Muscle layer of duodenum (tissue), 2 donors: ENCODE measurements at regions not wholly inside any gene's neighbourhood (a gene's known extent, or its start where the extent isn't known, plus 50 kb on each side); places are given as distances from the start of the nearest gene placed in this dataset.

Experiments
- H3K27ac ChIP-seq: one replicate; pipeline ENCODE4 v1.7.0; 2013; ENCODE audit warnings: mild to moderate bottlenecking, low read length
- H3K27me3 ChIP-seq: one replicate; pipeline ENCODE4 v1.7.0; 2013; ENCODE audit warnings: low read depth, mild to moderate bottlenecking, control low read depth, low read length
- H3K36me3 ChIP-seq, 2 donors: one replicate each; pipeline ENCODE4 v1.7.0; 2013; ENCODE audit warnings: low read length in 2 of 2, control low read depth in 1 of 2, mild to moderate bottlenecking in 1 of 2; ENCODE audit not compliant: insufficient read depth in 2 of 2, control insufficient read depth in 1 of 2
- H3K4me1 ChIP-seq, 2 donors: one replicate each; pipeline ENCODE4 v1.7.0; 2013; ENCODE audit warnings: low read length in 2 of 2, mild to moderate bottlenecking in 2 of 2, control low read depth in 1 of 2, moderate library complexity in 1 of 2; ENCODE audit not compliant: insufficient read depth in 2 of 2, control insufficient read depth in 1 of 2
- H3K4me3 ChIP-seq, 2 donors: one replicate each; pipeline ENCODE4 v1.7.0; 2013; ENCODE audit warnings: low read length in 2 of 2, low read depth in 1 of 2, mild to moderate bottlenecking in 1 of 2
- H3K9me3 ChIP-seq, 2 donors: one replicate each; pipeline ENCODE4 v1.7.0; 2013; ENCODE audit warnings: low read length in 2 of 2, control low read depth in 1 of 2, mild to moderate bottlenecking in 1 of 2; ENCODE audit not compliant: control insufficient read depth in 1 of 2
- donor health status: healthy.

GRCh38 chr6:105573138-105573537 is 170.3 kb upstream of the PREP start:
- H3K9me3 ChIP-seq, result no peaks in the 10 kb centered on the region
- no peaks in the 10 kb centered on the region for H3K36me3 ChIP-seq
- H3K4me1 ChIP-seq, result no peaks in the 10 kb centered on the region
- H3K27ac ChIP-seq, result no peak overlapping the region
- H3K27me3 ChIP-seq, result no peaks in the 10 kb centered on the region
- no peak overlapping the region for H3K4me3 ChIP-seq

GRCh38 chr6:105570416-105570815 is 167.5 kb upstream of the PREP start:
- Histone ChIP-seq H3K27me3 (no peaks in the 10 kb centered on the region), H3K27ac (no peak overlapping the region), H3K4me1 (no peaks in the 10 kb centered on the region), H3K4me3 (no peak overlapping the region), H3K36me3 (no peaks in the 10 kb centered on the region), H3K9me3 (no peaks in the 10 kb centered on the region)

- H3K36me3 ChIP-seq, result no peaks in the 10 kb centered on the region
- H3K27me3 ChIP-seq, result no peaks in the 10 kb centered on the region
- no peak overlapping the region for H3K4me3 ChIP-seq
- no peak overlapping the region for H3K27ac ChIP-seq
- H3K4me1 ChIP-seq, result no peaks in the 10 kb centered on the region
- no peaks in the 10 kb centered on the region for H3K9me3 ChIP-seq
These were observed 166.8 kb upstream of the PREP start for GRCh38 chr6:105569706-105570105.

GRCh38 chr6:105568751-105569150 is 165.9 kb upstream of the PREP start:
- H3K4me3 ChIP-seq, result no peak overlapping the region
- no peaks in the 10 kb centered on the region for H3K27me3 ChIP-seq
- no peaks in the 10 kb centered on the region for H3K4me1 ChIP-seq
- no peaks in the 10 kb centered on the region for H3K36me3 ChIP-seq
- H3K9me3 ChIP-seq, result no peaks in the 10 kb centered on the region
- H3K27ac ChIP-seq, result no peak overlapping the region

GRCh38 chr6:105568142-105568541 is 165.3 kb upstream of the PREP start:
- Histone ChIP-seq H3K27me3 (no peaks in the 10 kb centered on the region), H3K4me1 (no peaks in the 10 kb centered on the region), H3K36me3 (no peaks in the 10 kb centered on the region), H3K4me3 (no peak overlapping the region), H3K27ac (no peak overlapping the region), H3K9me3 (no peaks in the 10 kb centered on the region)

GRCh38 chr6:105567140-105567539 is 164.3 kb upstream of the PREP start:
- Histone ChIP-seq H3K27ac (no peak overlapping the region), H3K4me1 (no peaks in the 10 kb centered on the region), H3K36me3 (no peaks in the 10 kb centered on the region), H3K27me3 (no peaks in the 10 kb centered on the region), H3K9me3 (peaks cover 0 to 3% of the 10 kb centered on the region in 2 donors), H3K4me3 (no peak overlapping the region)

- Histone ChIP-seq H3K36me3 (no peaks in the 10 kb centered on the region), H3K27ac (no peak overlapping the region), H3K4me1 (no peaks in the 10 kb centered on the region), H3K4me3 (no peak overlapping the region), H3K27me3 (no peaks in the 10 kb centered on the region), H3K9me3 (peaks cover 0 to 3% of the 10 kb centered on the region in 2 donors)
These were observed 163.6 kb upstream of the PREP start for GRCh38 chr6:105566503-105566902.

GRCh38 chr6:105564121-105564902 is 161.4 kb upstream of the PREP start:
- Histone ChIP-seq H3K27ac (no peak overlapping the region), H3K4me1 (no peaks in the 10 kb centered on the region), H3K36me3 (no peaks in the 10 kb centered on the region), H3K27me3 (no peaks in the 10 kb centered on the region), H3K4me3 (no peak overlapping the region), H3K9me3 (peaks cover 0 to 3% of the 10 kb centered on the region in 2 donors)

- Histone ChIP-seq H3K9me3 (peaks cover 0 to 3% of the 10 kb centered on the region in 2 donors), H3K4me3 (no peak overlapping the region), H3K4me1 (no peaks in the 10 kb centered on the region), H3K27ac (no peak overlapping the region), H3K36me3 (no peaks in the 10 kb centered on the region), H3K27me3 (no peaks in the 10 kb centered on the region)
These were observed 159.1 kb upstream of the PREP start for GRCh38 chr6:105562027-105562426.

- H3K4me1 ChIP-seq, result no peaks in the 10 kb centered on the region
- H3K9me3 ChIP-seq, result peaks cover 0 to 3% of the 10 kb centered on the region in 2 donors
These were observed 158.6 kb upstream of the PREP start for GRCh38 chr6:105561486-105561885.

GRCh38 chr6:105560611-105561066 is 157.8 kb upstream of the PREP start:
- Histone ChIP-seq H3K9me3 (peaks cover 0 to 3% of the 10 kb centered on the region in 2 donors), H3K27me3 (no peaks in the 10 kb centered on the region), H3K4me3 (no peak overlapping the region), H3K36me3 (no peaks in the 10 kb centered on the region), H3K4me1 (no peaks in the 10 kb centered on the region), H3K27ac (no peak overlapping the region)

More at GRCh38 chr6:105561486-105561885, 158.6 kb upstream of the PREP start:
- H3K27ac ChIP-seq, result no peak overlapping the region
- H3K4me3 ChIP-seq, result no peak overlapping the region
- H3K36me3 ChIP-seq, result no peaks in the 10 kb centered on the region
- H3K27me3 ChIP-seq, result no peaks in the 10 kb centered on the region

GRCh38 chr6:105557291-105557690 is 154.4 kb upstream of the PREP start:
- H3K4me1 ChIP-seq, result no peaks in the 10 kb centered on the region
- H3K4me3 ChIP-seq, result no peak overlapping the region
- no peaks in the 10 kb centered on the region for H3K9me3 ChIP-seq
- H3K36me3 ChIP-seq, result no peaks in the 10 kb centered on the region
- no peak overlapping the region for H3K27ac ChIP-seq
- H3K27me3 ChIP-seq, result no peaks in the 10 kb centered on the region
